NCI-H524 (cell line): ENCODE measurements at regions not wholly inside any gene's neighbourhood (a gene's known extent, or its start where the extent isn't known, plus 50 kb on each side); places are given as distances from the start of the nearest gene placed in this dataset.
"Not testable (repeated sequence)": the region's sequence is repeated elsewhere in the genome, so short reads cannot be mapped to it uniquely, and the experiment has no call there.

Experiments used
- DNase-seq, 2 experiments: peaks; one replicate each; lab custom pipeline; 2025; lab: John Stamatoyannopoulos, UW

- DNase-seq = no peak
Measured at GRCh38 chr10:29826221-29826620, 191.4 kb upstream of the SVIL start.

GRCh38 chr10:29823553-29824080, 188.8 kb upstream of the SVIL start:
- DNase-seq = no peak

DNA sequence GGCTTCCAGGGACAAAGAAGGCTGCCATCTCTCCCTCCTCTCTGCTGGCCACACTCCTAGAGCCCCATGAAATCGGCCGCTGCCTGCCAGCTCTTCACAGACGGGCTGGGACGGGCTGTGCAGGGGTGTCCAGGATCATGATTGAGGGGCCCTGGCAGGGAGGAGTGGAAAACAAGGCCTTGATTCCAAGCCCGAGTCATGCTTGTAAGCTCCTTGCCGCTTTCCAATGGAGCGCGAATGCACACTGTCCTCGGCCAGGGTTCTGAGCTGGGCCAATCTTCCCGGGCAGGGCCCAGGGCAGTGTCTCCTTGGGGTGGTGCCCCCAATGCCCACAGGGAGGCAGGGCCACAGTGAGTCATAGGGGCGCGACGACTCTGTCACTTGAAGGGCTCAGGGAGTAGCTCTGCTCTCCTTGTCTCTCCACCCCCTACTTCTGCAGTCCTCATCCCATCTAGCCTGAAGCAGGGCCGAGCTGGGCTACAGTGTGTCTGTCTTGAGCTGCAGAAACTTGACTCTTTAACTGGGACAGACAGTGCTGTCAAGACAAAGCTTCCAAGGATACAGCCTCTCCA, 186.2 kb upstream of the SVIL start:
- no peak for DNase-seq

DNA sequence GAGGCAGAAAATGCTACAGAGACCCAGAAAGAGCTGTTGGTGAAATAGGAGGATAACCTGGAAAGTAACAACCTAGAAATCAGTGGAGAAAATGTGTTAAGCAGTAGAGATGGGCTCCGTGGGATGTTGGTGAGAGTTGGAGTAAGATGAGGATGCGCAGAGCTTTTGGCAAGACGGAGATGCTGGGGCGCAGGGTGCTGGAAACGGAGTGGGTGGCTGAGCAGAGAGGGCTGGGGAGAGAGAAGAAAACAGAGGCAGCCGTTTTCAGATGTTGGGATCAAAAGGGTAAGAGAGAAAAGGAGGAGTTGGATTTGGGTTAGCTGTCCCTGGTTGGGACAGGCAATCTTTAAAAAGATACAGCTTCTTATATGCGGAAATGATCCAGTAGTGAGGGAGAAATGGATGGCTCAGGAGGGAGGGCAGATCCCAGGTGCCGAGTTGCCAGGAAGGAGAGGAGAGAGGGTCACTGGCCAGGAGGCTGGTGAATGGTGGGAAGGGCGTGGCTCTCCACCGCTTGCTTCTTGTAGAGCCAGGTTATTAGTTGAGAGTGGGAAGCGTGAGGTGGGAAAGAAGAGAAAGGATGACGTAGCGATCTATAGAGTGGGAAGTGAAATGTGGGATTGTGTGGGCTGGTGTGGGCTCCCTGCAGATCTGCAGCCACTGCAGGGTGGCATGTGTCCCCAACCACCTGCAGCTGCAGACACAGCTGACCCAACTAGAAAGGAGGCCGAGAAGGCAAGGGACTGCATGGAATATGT, 182.2 kb upstream of the SVIL start:
- no peak for DNase-seq

- DNase-seq = no peak
Measured at GRCh38 chr10:29815572-29815971, 180.8 kb upstream of the SVIL start.

DNA sequence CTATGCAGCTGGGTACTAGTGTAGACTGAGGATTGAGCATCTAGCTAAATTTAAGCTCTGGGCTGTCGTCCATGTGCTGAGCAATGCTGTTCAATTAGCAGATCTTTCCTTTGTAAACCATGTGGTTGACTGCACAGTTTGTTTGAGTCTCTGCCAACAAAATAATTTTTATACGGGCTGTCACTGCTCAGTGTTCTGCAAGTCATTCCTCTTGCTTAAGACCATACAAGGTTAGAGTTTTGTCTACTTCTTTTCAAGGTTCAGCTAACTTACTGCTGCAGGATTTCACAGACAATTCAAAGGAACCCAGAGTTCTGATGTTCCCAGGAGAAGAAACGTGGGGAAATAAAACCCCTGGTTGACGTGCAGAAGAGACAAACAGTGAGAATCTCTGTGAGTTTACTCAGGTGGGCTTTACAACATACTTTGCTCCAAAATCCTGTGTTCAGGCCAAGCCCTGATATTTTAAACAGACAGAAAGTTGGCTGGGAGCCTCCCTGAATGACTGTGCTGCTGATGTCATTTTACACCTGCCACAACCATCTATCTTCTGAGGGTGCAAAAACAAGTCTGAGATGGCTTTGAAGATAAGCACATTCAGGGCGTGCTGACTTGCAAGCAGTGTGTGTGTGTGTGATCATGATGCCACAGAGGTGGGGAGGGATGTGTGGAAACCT, 177.1 kb upstream of the SVIL start:
- DNase-seq = no peak

DNA sequence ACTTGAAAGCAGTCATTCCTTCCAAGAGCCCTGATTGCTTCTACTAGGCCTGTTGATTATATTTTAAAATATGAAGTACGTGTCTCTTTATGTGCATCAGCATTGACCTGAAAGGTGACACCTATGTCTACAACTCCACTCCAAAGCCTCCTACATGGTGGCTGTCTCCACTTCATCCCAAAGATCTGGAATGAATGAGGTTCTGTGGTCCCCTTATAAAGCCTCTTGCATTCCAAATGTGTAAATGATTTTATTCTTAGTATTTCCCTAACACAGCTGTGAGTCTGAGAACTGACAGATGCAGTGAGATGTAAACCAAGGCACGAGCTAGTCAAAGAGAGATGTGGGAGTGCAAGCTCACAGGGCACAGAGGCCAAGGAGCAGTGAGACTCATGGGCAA, 176.0 kb upstream of the SVIL start:
- DNase-seq = no peak

- DNase-seq = not testable (repeated sequence)
Measured at GRCh38 chr10:29810231-29810630, 175.5 kb upstream of the SVIL start.

DNA sequence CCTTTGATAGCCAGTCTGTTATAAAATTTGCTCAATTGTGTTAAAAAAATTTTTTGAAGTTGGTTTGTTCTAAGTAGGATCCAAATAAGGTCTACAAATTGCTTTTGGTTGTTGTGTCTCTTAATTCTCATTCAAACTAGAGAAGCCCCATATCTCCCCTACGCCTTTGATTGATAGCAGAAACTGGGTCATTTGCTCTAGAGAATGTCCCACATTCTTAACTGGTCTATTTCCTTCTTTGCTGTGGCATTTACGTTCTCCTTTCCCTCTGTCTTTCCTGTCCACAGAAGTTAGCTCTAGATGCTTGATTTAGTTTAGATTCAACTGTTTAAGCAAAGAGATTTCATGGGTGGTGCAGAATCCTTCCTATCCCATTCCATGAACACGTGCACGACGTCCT, 174.6 kb upstream of the SVIL start:
- DNase-seq = no peak

GRCh38 chr10:29807163-29807806, 172.5 kb upstream of the SVIL start:
- no peak for DNase-seq

GRCh38 chr10:29806350-29806788, 171.6 kb upstream of the SVIL start:
- DNase-seq = no peak

GRCh38 chr10:29805134-29805723, 170.5 kb upstream of the SVIL start:
- DNase-seq = no peak

- no peak for DNase-seq
Measured at GRCh38 chr10:29804025-29804852, 169.5 kb upstream of the SVIL start.

DNA sequence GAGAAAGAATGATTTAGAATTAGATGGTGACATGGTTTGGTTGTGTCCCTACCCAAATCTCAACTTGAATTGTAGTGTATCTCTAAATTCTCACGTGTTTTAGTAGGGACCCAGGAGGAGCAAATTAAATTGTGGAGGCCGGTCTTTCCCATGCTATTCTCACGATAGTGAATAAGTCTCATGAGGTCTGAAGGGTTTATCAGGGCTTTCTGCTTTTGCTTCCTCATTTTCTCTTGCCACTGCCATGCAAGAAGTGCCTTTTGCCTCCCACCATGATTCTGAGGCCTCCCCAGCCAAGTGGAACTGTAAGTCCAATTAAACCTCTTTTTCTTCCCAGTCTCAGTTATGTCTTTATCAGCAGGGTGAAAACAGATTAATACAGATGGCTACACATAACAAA, 167.4 kb upstream of the SVIL start:
- DNase-seq = no peak

- DNase-seq = no peak
Measured at GRCh38 chr10:29798921-29799690, 164.3 kb upstream of the SVIL start.

DNA sequence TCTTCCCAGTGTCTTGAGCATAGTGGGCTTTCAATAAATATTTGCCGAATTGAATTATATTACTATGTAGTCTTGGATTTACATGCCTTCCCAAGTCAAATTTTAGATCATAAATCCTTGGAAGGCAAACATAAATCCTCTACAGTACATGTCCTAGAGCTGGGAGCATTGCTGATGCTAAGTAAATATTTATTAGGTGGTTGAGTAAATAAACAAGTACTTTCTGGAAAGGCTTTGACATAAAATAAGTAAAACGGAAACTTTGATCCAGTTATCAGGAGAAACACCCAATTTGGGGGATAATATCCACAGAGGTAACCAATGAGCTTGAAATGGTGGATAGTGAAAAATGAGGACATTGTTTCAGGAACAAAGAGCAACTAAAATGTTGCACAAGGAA, 162.8 kb upstream of the SVIL start:
- no peak for DNase-seq

DNA sequence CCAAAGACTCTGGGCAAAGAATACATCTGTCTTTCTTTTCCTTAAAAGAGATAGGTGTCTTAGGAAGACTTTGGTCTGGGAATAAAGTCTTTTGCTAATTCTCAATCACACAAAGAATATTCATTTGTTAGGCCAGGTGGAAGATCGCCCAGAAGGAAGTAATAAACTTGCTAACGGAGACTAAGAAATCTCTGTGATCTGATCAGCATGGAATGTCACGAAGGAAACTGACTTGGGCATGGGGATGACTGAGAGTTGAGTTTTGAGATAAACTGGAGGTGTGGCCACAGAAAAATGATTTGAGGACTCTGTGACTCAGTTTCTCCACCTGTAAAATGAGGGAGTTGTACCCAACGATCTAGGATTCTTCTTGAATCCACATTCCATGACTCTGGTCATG, 161.1 kb upstream of the SVIL start:
- DNase-seq = no peak

GRCh38 chr10:29794776-29795611, 160.2 kb upstream of the SVIL start:
- DNase-seq = no peak

DNA sequence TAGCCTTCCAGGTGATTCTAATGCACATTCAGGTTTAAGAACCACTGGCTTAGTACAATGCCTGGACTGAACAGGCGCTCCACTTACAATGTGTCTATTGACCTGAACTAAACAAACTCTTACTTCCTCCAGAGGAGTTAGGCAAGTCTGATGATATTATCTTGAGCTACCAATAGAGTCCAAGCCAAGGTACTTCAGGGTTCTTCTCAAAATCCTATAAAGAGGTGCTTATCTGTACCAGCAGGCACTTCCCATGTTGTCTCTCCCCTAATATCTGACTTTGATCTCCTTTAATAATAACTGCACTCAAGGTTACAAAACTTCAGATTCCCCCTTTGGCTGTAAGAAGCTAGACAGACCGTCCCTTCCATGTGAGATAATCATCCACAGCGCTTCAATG, 157.0 kb upstream of the SVIL start:
- DNase-seq = no peak

GRCh38 chr10:29790207-29790606, 155.4 kb upstream of the SVIL start:
- DNase-seq = no peak
